AG04449 (cell line): ENCODE measurements at regions not wholly inside any gene's neighbourhood (a gene's known extent, or its start where the extent isn't known, plus 50 kb on each side); places are given as distances from the start of the nearest gene placed in this dataset.

Experiments used
- CTCF ChIA-PET: fragments of 350-600 bp; formaldehyde crosslinking; extraction: SDS; loops from one replicate; lab custom pipeline; 2021; ENCODE audit warnings: antibody characterized with exemption; lab: Yijun Ruan, JAX
- POLR2A ChIA-PET: fragments of 400-600, 350-600 bp; formaldehyde crosslinking; extraction: SDS; loops from one replicate; lab custom pipeline; 2020; ENCODE audit warnings: antibody characterized with exemption, inconsistent platforms; lab: Yijun Ruan, JAX
- DNase-seq: peaks from one replicate; pipeline ENCODE4 v3.0.0-alpha.2; 2010; ENCODE audit warnings: low read depth, low spot score
- H3K4me3 ChIP-seq: 2 replicates; pipeline ENCODE4 v1.5.1; 2011; ENCODE audit warnings: low read depth, mild to moderate bottlenecking, control low read depth, low read length
- CTCF ChIP-seq: IDR thresholded peaks from one replicate; pipeline ENCODE4 v1.5.1; 2011; ENCODE audit warnings: mild to moderate bottlenecking, moderate library complexity, low read length, control low read depth, inconsistent platforms; ENCODE audit not compliant: insufficient read depth; ENCODE audit errors: missing control alignments

GRCh38 chr9:23577611-23578010 is 248.4 kb downstream of the ELAVL2 start:
- no peak for TF ChIP-seq CTCF
- ChIA-PET POLR2A (no interaction called here), CTCF (no interaction called here)
- H3K4me3 ChIP-seq = no peak overlapping the region
- no peak for DNase-seq

- DNase-seq = no peak
- POLR2A ChIA-PET = no interaction called here
- TF ChIP-seq CTCF = no peak
- CTCF ChIA-PET = no interaction called here
- H3K4me3 ChIP-seq = no peak overlapping the region
These were observed 244.1 kb downstream of the ELAVL2 start for GRCh38 chr9:23581931-23582330.

GRCh38 chr9:23582836-23583235 is 243.2 kb downstream of the ELAVL2 start:
- TF ChIP-seq CTCF = no peak
- no peak for DNase-seq
- ChIA-PET POLR2A (no interaction called here), CTCF (no interaction called here)
- no peak overlapping the region for H3K4me3 ChIP-seq

GRCh38 chr9:23586906-23587305 is 239.1 kb downstream of the ELAVL2 start:
- CTCF ChIA-PET = no interaction called here
- H3K4me3 ChIP-seq = no peak overlapping the region
- POLR2A ChIA-PET = no interaction called here
- no peak for DNase-seq
- no peak for TF ChIP-seq CTCF

- DNase-seq = no peak
- H3K4me3 ChIP-seq = no peak overlapping the region
- POLR2A ChIA-PET = no interaction called here
- TF ChIP-seq CTCF = no peak
- CTCF ChIA-PET = no interaction called here
These were observed 238.6 kb downstream of the ELAVL2 start for GRCh38 chr9:23587433-23587832.

- no peak for TF ChIP-seq CTCF
- no peak overlapping the region for H3K4me3 ChIP-seq
- CTCF ChIA-PET = no interaction called here
- no peak for DNase-seq
- POLR2A ChIA-PET = no interaction called here
These were observed 238.1 kb downstream of the ELAVL2 start for GRCh38 chr9:23587903-23588302.
